Fibroblast of skin of left quadriceps (primary cell): ENCODE measurements at regions not wholly inside any gene's neighbourhood (a gene's known extent, or its start where the extent isn't known, plus 50 kb on each side); places are given as distances from the start of the nearest gene placed in this dataset.
"Not testable (repeated sequence)": the region's sequence is repeated elsewhere in the genome, so short reads cannot be mapped to it uniquely, and the experiment has no call there.

Experiments used
- DNase-seq, 2 experiments: peaks; one replicate each; pipeline ENCODE4 v3.0.0-alpha.2; 2013; ENCODE audit warnings: low read depth in 2 of 2

- not testable (repeated sequence) for DNase-seq
Measured at GRCh38 chr16:29296176-29296575, 110.3 kb downstream of the NPIPB11 start.

- DNase-seq: not testable (repeated sequence)
Measured at GRCh38 chr16:29294951-29295795, 111.3 kb downstream of the NPIPB11 start.

- not testable (repeated sequence) for DNase-seq
Measured at GRCh38 chr16:29294400-29294933, 112.0 kb downstream of the NPIPB11 start.

- DNase-seq: not testable (repeated sequence)
Measured at GRCh38 chr16:29293545-29293944, 113.0 kb downstream of the NPIPB11 start.

GRCh38 chr16:29292952-29293471, 113.5 kb downstream of the NPIPB11 start:
- not testable (repeated sequence) for DNase-seq

- not testable (repeated sequence) for DNase-seq
Measured at GRCh38 chr16:29291329-29292271, 114.9 kb downstream of the NPIPB11 start.

GRCh38 chr16:29290631-29291247, 115.8 kb downstream of the NPIPB11 start:
- DNase-seq: peak; percentile 50 to 55

- DNase-seq: not testable (repeated sequence)
Measured at GRCh38 chr16:29289516-29290239, 116.8 kb downstream of the NPIPB11 start.

- DNase-seq: not testable (repeated sequence)
Measured at GRCh38 chr16:29288711-29289474, 117.6 kb downstream of the NPIPB11 start.

- DNase-seq: not testable (repeated sequence)
Measured at GRCh38 chr16:29287871-29288535, 118.5 kb downstream of the NPIPB11 start.

GRCh38 chr16:29287246-29287645, 119.3 kb downstream of the NPIPB11 start:
- DNase-seq: not testable (repeated sequence)

- DNase-seq: not testable (repeated sequence)
Measured at GRCh38 chr16:29286796-29287195, 119.7 kb downstream of the NPIPB11 start.

GRCh38 chr16:29286161-29286560, 120.3 kb downstream of the NPIPB11 start:
- DNase-seq: not testable (repeated sequence)

GRCh38 chr16:29285151-29285885, 121.2 kb downstream of the NPIPB11 start:
- DNase-seq: not testable (repeated sequence)

- DNase-seq: not testable (repeated sequence)
Measured at GRCh38 chr16:29284723-29285122, 121.8 kb downstream of the NPIPB11 start.

- DNase-seq: not testable (repeated sequence)
Measured at GRCh38 chr16:29284159-29284558, 122.4 kb downstream of the NPIPB11 start.

GRCh38 chr16:29278097-29278871, 128.2 kb downstream of the NPIPB11 start:
- DNase-seq: not testable (repeated sequence)

GRCh38 chr16:29276446-29276845, 130.1 kb downstream of the NPIPB11 start:
- DNase-seq: peak in 1 of 2 experiments; percentile 32
